GM19238 (cell line): ENCODE measurements at regions not wholly inside any gene's neighbourhood (a gene's known extent, or its start where the extent isn't known, plus 50 kb on each side); places are given as distances from the start of the nearest gene placed in this dataset.

Experiments
- DNase-seq: peaks from one replicate; pipeline ENCODE4 v3.0.0; 2011; ENCODE audit warnings: low spot score; ENCODE audit not compliant: insufficient read length

GRCh38 chr22:48893288-48894063 is 934.2 kb downstream of the BRD1 start:
- DNase-seq = no peak

GRCh38 chr22:48892578-48893287 is 934.9 kb downstream of the BRD1 start:
- DNase-seq = no peak

- DNase-seq = no peak
Observed at GRCh38 chr22:48891688-48892577, 935.7 kb downstream of the BRD1 start.

- no peak for DNase-seq
Observed at GRCh38 chr22:48890693-48891554, 936.7 kb downstream of the BRD1 start.

- DNase-seq = no peak
Observed at GRCh38 chr22:48889887-48890692, 937.6 kb downstream of the BRD1 start.

- no peak for DNase-seq
Observed at GRCh38 chr22:48889209-48889830, 938.4 kb downstream of the BRD1 start.

GRCh38 chr22:48888466-48889208 is 939.0 kb downstream of the BRD1 start:
- DNase-seq = no peak

GRCh38 chr22:48887394-48888332 is 940.0 kb downstream of the BRD1 start:
- no peak for DNase-seq

GRCh38 chr22:48886604-48887393 is 940.9 kb downstream of the BRD1 start:
- no peak for DNase-seq

- DNase-seq = no peak
Observed at GRCh38 chr22:48885919-48886305, 941.8 kb downstream of the BRD1 start.

GRCh38 chr22:48885271-48885918 is 942.3 kb downstream of the BRD1 start:
- no peak for DNase-seq

GRCh38 chr22:48884786-48885185 is 942.9 kb downstream of the BRD1 start:
- DNase-seq = no peak

- no peak for DNase-seq
Observed at GRCh38 chr22:48884324-48884723, 943.3 kb downstream of the BRD1 start.

- DNase-seq = no peak
Observed at GRCh38 chr22:48883211-48883960, 944.3 kb downstream of the BRD1 start.

- no peak for DNase-seq
Observed at GRCh38 chr22:48882636-48883200, 945.0 kb downstream of the BRD1 start.
